ENCODE measurements at regions not wholly inside any gene's neighbourhood (a gene's known extent, or its start where the extent isn't known, plus 50 kb on each side); places are given as distances from the start of the nearest gene placed in this dataset.

- no peak for TF ChIP-seq MXD4 (CRISPR knock-in tag; IDR thresholded peaks at IDR 0.05)
- no peak for TF ChIP-seq TFDP1 (CRISPR knock-in tag; IDR thresholded peaks at IDR 0.05; ENCODE audit: borderline replicate concordance)
- peak; percentile 76 for TF ChIP-seq NFIC (IDR thresholded peaks at IDR 0.05; ENCODE audit: low read length)
Observed at GRCh38 chr6:56370561-56371211, 123.3 kb upstream of the COL21A1 start.

Measured in HepG2 (cell line).